RWPE2 (cell line): ENCODE measurements at regions not wholly inside any gene's neighbourhood (a gene's known extent, or its start where the extent isn't known, plus 50 kb on each side); places are given as distances from the start of the nearest gene placed in this dataset.

ENCODE experiments used
- ATAC-seq: fragments of 200-7000 bp; cut with Tn5 transposase; 3 replicates; pipeline ENCODE4 v1.9.1; 2021; ENCODE audit warnings: low read depth
- DNase-seq: peaks from one replicate; pipeline ENCODE4 v3.0.0-alpha.2; 2020; ENCODE audit warnings: low spot score
- H3K27ac ChIP-seq: fragments of 450-650 bp; 2 replicates; pipeline ENCODE4 v1.5.1; 2017; ENCODE audit warnings: mild to moderate bottlenecking; ENCODE audit not compliant: poor library complexity, severe bottlenecking
- H3K27me3 ChIP-seq: fragments of 250-450 bp; sonication (Bioruptor Pico); 2 replicates; pipeline ENCODE4 v1.5.1; 2021; ENCODE audit warnings: mild to moderate bottlenecking, moderate library complexity; ENCODE audit not compliant: insufficient read depth, poor library complexity, severe bottlenecking
- H3K36me3 ChIP-seq: fragments of 250-450 bp; sonication (Bioruptor Pico); 2 replicates; pipeline ENCODE4 v1.5.1; 2020; ENCODE audit warnings: low read depth, mild to moderate bottlenecking, moderate library complexity
- H3K4me1 ChIP-seq: fragments of 250-450 bp; sonication (Bioruptor Pico); 2 replicates; pipeline ENCODE4 v1.5.1; 2021; ENCODE audit warnings: mild to moderate bottlenecking, moderate library complexity; ENCODE audit not compliant: insufficient read depth, poor library complexity, severe bottlenecking
- H3K4me3 ChIP-seq: fragments of 250-450 bp; sonication (Bioruptor Pico); 2 replicates; pipeline ENCODE4 v1.5.1; 2021; ENCODE audit warnings: mild to moderate bottlenecking, moderate library complexity; ENCODE audit not compliant: severe bottlenecking
- H3K9me3 ChIP-seq: fragments of 250-450 bp; sonication (Bioruptor Pico); 2 replicates; pipeline ENCODE4 v1.5.1; 2021; ENCODE audit warnings: mild to moderate bottlenecking, moderate library complexity; ENCODE audit not compliant: severe bottlenecking
- CTCF ChIP-seq: fragments of 450-650 bp; IDR thresholded peaks from one replicate; pipeline ENCODE4 v1.5.1; 2017; ENCODE audit warnings: mild to moderate bottlenecking, moderate library complexity; ENCODE audit not compliant: poor library complexity, severe bottlenecking

GRCh38 chrX:20861113-20861512 is 513.1 kb upstream of the CNKSR2 start:
- no peak overlapping the region for H3K4me3 ChIP-seq
- no peaks in the 10 kb centered on the region for H3K9me3 ChIP-seq
- ATAC-seq (no peak), DNase-seq (no peak)
- H3K27ac ChIP-seq = no peak overlapping the region
- H3K36me3 ChIP-seq = no peaks in the 10 kb centered on the region
- H3K27me3 ChIP-seq = no peaks in the 10 kb centered on the region
- TF ChIP-seq CTCF = no peak
- H3K4me1 ChIP-seq = no peaks in the 10 kb centered on the region

- Histone ChIP-seq H3K9me3 (no peaks in the 10 kb centered on the region), H3K4me3 (no peak overlapping the region), H3K27ac (no peak overlapping the region), H3K27me3 (no peaks in the 10 kb centered on the region), H3K4me1 (no peaks in the 10 kb centered on the region), H3K36me3 (no peaks in the 10 kb centered on the region)
- ATAC-seq (no peak), DNase-seq (no peak)
- TF ChIP-seq CTCF = no peak
Observed at GRCh38 chrX:20857746-20858145, 516.5 kb upstream of the CNKSR2 start.

- no peak for TF ChIP-seq CTCF
- H3K36me3 ChIP-seq = no peaks in the 10 kb centered on the region
- H3K4me1 ChIP-seq = no peaks in the 10 kb centered on the region
- H3K9me3 ChIP-seq = no peaks in the 10 kb centered on the region
- ATAC-seq (no peak), DNase-seq (no peak)
- no peak overlapping the region for H3K4me3 ChIP-seq
- no peak overlapping the region for H3K27ac ChIP-seq
- no peaks in the 10 kb centered on the region for H3K27me3 ChIP-seq
Observed at GRCh38 chrX:20838477-20838876, 535.7 kb upstream of the CNKSR2 start.

- Histone ChIP-seq H3K4me1 (no peaks in the 10 kb centered on the region), H3K27ac (no peak overlapping the region), H3K4me3 (no peak overlapping the region), H3K27me3 (no peaks in the 10 kb centered on the region), H3K9me3 (no peaks in the 10 kb centered on the region), H3K36me3 (no peaks in the 10 kb centered on the region)
- no peak for ATAC-seq
- TF ChIP-seq CTCF = no peak
- DNase-seq = no peak
Observed at GRCh38 chrX:20829665-20830491, 544.3 kb upstream of the CNKSR2 start.

- Histone ChIP-seq H3K4me1 (no peaks in the 10 kb centered on the region), H3K27ac (no peak overlapping the region), H3K9me3 (no peaks in the 10 kb centered on the region), H3K27me3 (no peaks in the 10 kb centered on the region), H3K4me3 (no peak overlapping the region), H3K36me3 (no peaks in the 10 kb centered on the region)
- no peak for DNase-seq
- no peak for ATAC-seq
- no peak for TF ChIP-seq CTCF
Observed at GRCh38 chrX:20825984-20826383, 548.2 kb upstream of the CNKSR2 start.
